NCI-H526 (cell line): ENCODE measurements at regions not wholly inside any gene's neighbourhood (a gene's known extent, or its start where the extent isn't known, plus 50 kb on each side); places are given as distances from the start of the nearest gene placed in this dataset.
"Not testable (repeated sequence)": the region's sequence is repeated elsewhere in the genome, so short reads cannot be mapped to it uniquely, and the experiment has no call there.

ENCODE experiments used
- DNase-seq, 2 experiments: peaks; one replicate each; lab custom pipeline; 2025; lab: John Stamatoyannopoulos, UW

- DNase-seq = no peak
Measured at GRCh38 chr9:81351166-81351565, 338.2 kb downstream of the TLE1 start.

- no peak for DNase-seq
Measured at GRCh38 chr9:81344366-81344765, 345.0 kb downstream of the TLE1 start.

- DNase-seq = no peak
Measured at GRCh38 chr9:81335879-81336421, 353.4 kb downstream of the TLE1 start.

- DNase-seq = no peak
Measured at GRCh38 chr9:81321551-81321950, 367.8 kb downstream of the TLE1 start.

- DNase-seq = no peak
Measured at GRCh38 chr9:81320909-81321482, 368.4 kb downstream of the TLE1 start.

GRCh38 chr9:81318571-81318970 lies 370.8 kb downstream of the TLE1 start:
- no peak for DNase-seq

- no peak for DNase-seq
Measured at GRCh38 chr9:81317939-81318338, 371.4 kb downstream of the TLE1 start.

- no peak for DNase-seq
Measured at GRCh38 chr9:81317223-81317622, 372.1 kb downstream of the TLE1 start.

- DNase-seq = no peak
Measured at GRCh38 chr9:81314490-81314889, 374.9 kb downstream of the TLE1 start.

GRCh38 chr9:81313877-81314276 lies 375.5 kb downstream of the TLE1 start:
- no peak for DNase-seq

GRCh38 chr9:81312346-81312745 lies 377.0 kb downstream of the TLE1 start:
- DNase-seq = no peak

- DNase-seq = no peak
Measured at GRCh38 chr9:81308404-81308803, 380.9 kb downstream of the TLE1 start.

GRCh38 chr9:81307791-81308190 lies 381.6 kb downstream of the TLE1 start:
- not testable (repeated sequence) for DNase-seq

- no peak for DNase-seq
Measured at GRCh38 chr9:81305561-81306182, 383.7 kb downstream of the TLE1 start.

- DNase-seq = no peak
Measured at GRCh38 chr9:81303658-81304057, 385.7 kb downstream of the TLE1 start.

- no peak for DNase-seq
Measured at GRCh38 chr9:81293651-81294050, 395.7 kb downstream of the TLE1 start.

- no peak for DNase-seq
Measured at GRCh38 chr9:81292056-81292805, 397.1 kb downstream of the TLE1 start.

- DNase-seq = no peak
Measured at GRCh38 chr9:81289622-81290021, 399.7 kb downstream of the TLE1 start.

- DNase-seq = no peak
Measured at GRCh38 chr9:81268048-81268447, 421.3 kb downstream of the TLE1 start.

GRCh38 chr9:81266674-81267073 lies 422.7 kb downstream of the TLE1 start:
- DNase-seq = no peak

GRCh38 chr9:81266086-81266485 lies 423.3 kb downstream of the TLE1 start:
- no peak for DNase-seq

GRCh38 chr9:81264516-81264915 lies 424.8 kb downstream of the TLE1 start:
- no peak for DNase-seq

- DNase-seq = no peak
Measured at GRCh38 chr9:81259896-81260295, 429.5 kb downstream of the TLE1 start.
